Fibroblast of pulmonary artery (primary cell): ENCODE measurements at regions not wholly inside any gene's neighbourhood (a gene's known extent, or its start where the extent isn't known, plus 50 kb on each side); places are given as distances from the start of the nearest gene placed in this dataset.
"Not testable (repeated sequence)": the region's sequence is repeated elsewhere in the genome, so short reads cannot be mapped to it uniquely, and the experiment has no call there.

Experiments
- DNase-seq: peaks from one replicate; pipeline ENCODE4 v3.0.0-alpha.2; 2010; ENCODE audit warnings: low read depth
- H3K4me3 ChIP-seq: replicated peaks from 2 replicates; pipeline ENCODE4 v1.5.1; 2011; ENCODE audit warnings: low read depth, mild to moderate bottlenecking, control low read depth, low read length, moderate library complexity
- CTCF ChIP-seq: IDR thresholded peaks from 2 replicates; pipeline ENCODE4 v1.5.1; 2011; ENCODE audit warnings: mild to moderate bottlenecking, control low read depth, low read length, inconsistent platforms; ENCODE audit errors: missing control alignments

- no peak for TF ChIP-seq CTCF
- H3K4me3 ChIP-seq: no peak overlapping the region
Observed at GRCh38 chr14:105589161-105589925, 63.0 kb downstream of the TMEM121 start.

GRCh38 chr14:105589926-105590185, 63.5 kb downstream of the TMEM121 start:
- H3K4me3 ChIP-seq: not testable (repeated sequence)

More at GRCh38 chr14:105589161-105589925, 63.0 kb downstream of the TMEM121 start:
- no peak for DNase-seq

GRCh38 chr14:105591052-105591451, 64.7 kb downstream of the TMEM121 start:
- no peak for TF ChIP-seq CTCF
- no peak for DNase-seq
- no peak overlapping the region for H3K4me3 ChIP-seq

More at GRCh38 chr14:105589926-105590185, 63.5 kb downstream of the TMEM121 start:
- DNase-seq: not testable (repeated sequence)

- not testable (repeated sequence) for DNase-seq, H3K4me3 ChIP-seq
Observed at GRCh38 chr14:105591792-105592341, 65.5 kb downstream of the TMEM121 start.

GRCh38 chr14:105592646-105593045, 66.3 kb downstream of the TMEM121 start:
- not testable (repeated sequence) for H3K4me3 ChIP-seq, DNase-seq

- not testable (repeated sequence) for H3K4me3 ChIP-seq, DNase-seq
Observed at GRCh38 chr14:105595346-105595745, 69.0 kb downstream of the TMEM121 start.

GRCh38 chr14:105596374-105596773, 70.0 kb downstream of the TMEM121 start:
- not testable (repeated sequence) for H3K4me3 ChIP-seq, DNase-seq

GRCh38 chr14:105598040-105598763, 71.8 kb downstream of the TMEM121 start:
- H3K4me3 ChIP-seq, DNase-seq: not testable (repeated sequence)

GRCh38 chr14:105598925-105599586, 72.7 kb downstream of the TMEM121 start:
- not testable (repeated sequence) for DNase-seq, H3K4me3 ChIP-seq

GRCh38 chr14:105600195-105600938, 74.0 kb downstream of the TMEM121 start:
- not testable (repeated sequence) for DNase-seq, H3K4me3 ChIP-seq

GRCh38 chr14:105600939-105601359, 74.6 kb downstream of the TMEM121 start:
- no peak for DNase-seq
- H3K4me3 ChIP-seq: no peak overlapping the region
- TF ChIP-seq CTCF: no peak
